ENCODE measurements at regions not wholly inside any gene's neighbourhood (a gene's known extent, or its start where the extent isn't known, plus 50 kb on each side); places are given as distances from the start of the nearest gene placed in this dataset.

DNA sequence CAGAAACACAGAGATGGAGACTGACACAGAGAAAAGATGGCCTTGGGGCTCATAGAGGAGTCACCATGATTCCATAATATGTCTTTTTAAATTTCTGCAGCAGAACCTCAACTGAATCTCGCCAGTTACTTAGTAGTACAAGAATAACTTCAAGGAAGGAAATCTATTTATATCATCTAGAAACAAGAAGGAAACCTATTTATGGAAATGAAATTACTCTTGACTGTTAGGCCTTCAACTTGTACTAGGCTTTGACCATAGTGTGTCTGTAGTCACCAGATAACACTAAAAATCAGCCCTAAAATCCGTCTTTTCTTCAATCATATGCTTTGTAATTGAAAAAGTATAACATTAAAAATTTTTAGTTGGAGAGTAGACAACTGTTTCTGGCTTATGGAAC lies 740.4 kb downstream of the TRIML1 start:
- TF ChIP-seq GATA2 (IDR thresholded peaks at IDR 0.05; ENCODE audit: low read depth, low read length) = no peak
- no peak for TF ChIP-seq GATA3 (IDR thresholded peaks at IDR 0.05; ENCODE audit: low read depth, low read length)

All from SH-SY5Y (cell line).